BE2C (cell line): ENCODE measurements at regions not wholly inside any gene's neighbourhood (a gene's known extent, or its start where the extent isn't known, plus 50 kb on each side); places are given as distances from the start of the nearest gene placed in this dataset.

ENCODE experiments used
- DNase-seq: peaks from one replicate; pipeline ENCODE4 v3.0.0-alpha.2; 2020
- H3K27me3 ChIP-seq: fragments of 250-450 bp; sonication (Bioruptor Pico); 2 replicates; pipeline ENCODE4 v1.5.1; 2020; ENCODE audit warnings: mild to moderate bottlenecking
- H3K36me3 ChIP-seq: fragments of 250-450 bp; sonication (Bioruptor Pico); 2 replicates; pipeline ENCODE4 v1.5.1; 2020; ENCODE audit warnings: mild to moderate bottlenecking
- H3K4me1 ChIP-seq: fragments of 250-450 bp; sonication (Bioruptor Pico); 2 replicates; pipeline ENCODE4 v1.5.1; 2020
- H3K4me3 ChIP-seq: 2 replicates; pipeline ENCODE4 v1.5.1; 2011; ENCODE audit warnings: low read depth, low read length
- H3K9me3 ChIP-seq: fragments of 250-450 bp; sonication (Bioruptor Pico); 2 replicates; pipeline ENCODE4 v1.5.1; 2020
- TF ChIP-seq, protein P1 (sequence below): IDR thresholded peaks from 2 replicates; pipeline ENCODE4 v1.5.1; 2012; ENCODE audit warnings: mild to moderate bottlenecking, low read depth, low read length

DNA sequence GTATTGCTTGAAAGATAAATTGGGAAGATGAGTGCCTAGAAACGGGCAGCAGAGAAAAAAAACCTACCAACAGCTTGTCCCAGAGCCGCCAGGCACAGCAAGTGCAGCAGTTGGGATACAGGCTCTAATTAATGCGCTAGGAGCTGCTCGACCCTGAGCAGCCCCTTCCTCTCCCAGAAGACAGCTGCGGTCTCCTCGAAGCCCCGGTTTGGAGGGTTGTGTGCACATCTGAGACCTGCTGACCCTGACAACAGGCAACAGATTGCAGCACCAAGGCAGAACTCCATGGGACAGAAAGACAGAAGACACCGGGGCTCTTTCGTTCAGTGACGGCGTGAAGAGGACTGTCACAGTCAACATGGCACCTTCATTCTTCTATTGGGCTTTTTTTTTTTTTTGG is 101.4 kb downstream of the TSEN15 start:
- H3K36me3 ChIP-seq: no peaks in the 10 kb centered on the region
- H3K4me1 ChIP-seq: no peaks in the 10 kb centered on the region
- no peak for DNase-seq
- H3K27me3 ChIP-seq: no peaks in the 10 kb centered on the region
- H3K9me3 ChIP-seq: no peaks in the 10 kb centered on the region
- H3K4me3 ChIP-seq: no peak overlapping the region
- TF ChIP-seq, protein P1, sequence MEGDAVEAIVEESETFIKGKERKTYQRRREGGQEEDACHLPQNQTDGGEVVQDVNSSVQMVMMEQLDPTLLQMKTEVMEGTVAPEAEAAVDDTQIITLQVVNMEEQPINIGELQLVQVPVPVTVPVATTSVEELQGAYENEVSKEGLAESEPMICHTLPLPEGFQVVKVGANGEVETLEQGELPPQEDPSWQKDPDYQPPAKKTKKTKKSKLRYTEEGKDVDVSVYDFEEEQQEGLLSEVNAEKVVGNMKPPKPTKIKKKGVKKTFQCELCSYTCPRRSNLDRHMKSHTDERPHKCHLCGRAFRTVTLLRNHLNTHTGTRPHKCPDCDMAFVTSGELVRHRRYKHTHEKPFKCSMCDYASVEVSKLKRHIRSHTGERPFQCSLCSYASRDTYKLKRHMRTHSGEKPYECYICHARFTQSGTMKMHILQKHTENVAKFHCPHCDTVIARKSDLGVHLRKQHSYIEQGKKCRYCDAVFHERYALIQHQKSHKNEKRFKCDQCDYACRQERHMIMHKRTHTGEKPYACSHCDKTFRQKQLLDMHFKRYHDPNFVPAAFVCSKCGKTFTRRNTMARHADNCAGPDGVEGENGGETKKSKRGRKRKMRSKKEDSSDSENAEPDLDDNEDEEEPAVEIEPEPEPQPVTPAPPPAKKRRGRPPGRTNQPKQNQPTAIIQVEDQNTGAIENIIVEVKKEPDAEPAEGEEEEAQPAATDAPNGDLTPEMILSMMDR: no peak

GRCh38 chr1:184153731-184154130 is 102.2 kb downstream of the TSEN15 start:
- no peak overlapping the region for H3K4me3 ChIP-seq
- TF ChIP-seq, protein P1: no peak
- H3K27me3 ChIP-seq: no peaks in the 10 kb centered on the region
- H3K4me1 ChIP-seq: no peaks in the 10 kb centered on the region
- no peaks in the 10 kb centered on the region for H3K36me3 ChIP-seq
- no peak for DNase-seq
- H3K9me3 ChIP-seq: no peaks in the 10 kb centered on the region

DNA sequence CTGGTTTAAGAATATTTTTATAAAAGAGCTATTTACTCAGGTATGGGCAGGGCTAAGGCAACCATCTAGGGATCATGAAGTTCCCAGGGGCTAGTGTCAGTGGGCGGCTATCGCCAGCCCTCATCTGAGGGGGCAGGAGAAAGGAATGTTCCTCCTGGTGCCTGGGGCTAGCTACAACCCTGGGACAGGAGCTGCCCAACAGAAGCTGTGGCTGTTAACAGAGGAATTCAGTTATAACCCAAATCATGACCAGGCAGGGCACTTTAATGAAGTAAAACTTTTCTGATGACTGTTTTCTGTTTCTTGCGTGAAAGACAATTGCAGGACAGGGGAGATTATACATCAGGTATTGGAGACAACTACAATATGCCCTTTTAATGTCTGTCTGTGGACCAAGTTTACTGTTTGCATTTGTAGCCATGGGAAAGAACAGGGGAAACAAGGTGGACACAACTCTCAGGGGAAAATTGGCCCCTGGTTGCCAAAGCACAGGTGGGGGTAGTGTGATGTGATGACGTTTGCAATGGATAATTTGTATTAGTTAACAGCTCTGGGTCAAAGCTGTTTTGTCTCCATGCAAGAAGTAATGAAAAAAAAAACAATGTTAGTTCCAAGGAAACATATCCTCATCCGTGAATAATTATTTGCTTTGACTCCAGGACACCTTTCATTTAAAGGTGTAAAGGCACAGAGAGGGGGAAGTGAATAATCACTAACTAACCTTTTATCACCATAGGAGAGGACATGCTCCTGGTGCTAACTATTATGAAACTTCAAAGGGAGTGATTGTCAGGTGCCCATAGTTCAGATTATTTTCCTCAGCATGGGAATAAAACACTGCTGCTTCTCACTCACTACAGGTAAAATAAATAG is 105.2 kb downstream of the TSEN15 start:
- DNase-seq: no peak
- H3K4me3 ChIP-seq: no peak overlapping the region
- H3K27me3 ChIP-seq: no peaks in the 10 kb centered on the region
- TF ChIP-seq, protein P1: no peak
- H3K4me1 ChIP-seq: peaks cover 3% of the 10 kb centered on the region; the same call in 1 of the 2 replicates
- no peaks in the 10 kb centered on the region for H3K9me3 ChIP-seq
- no peaks in the 10 kb centered on the region for H3K36me3 ChIP-seq

DNA sequence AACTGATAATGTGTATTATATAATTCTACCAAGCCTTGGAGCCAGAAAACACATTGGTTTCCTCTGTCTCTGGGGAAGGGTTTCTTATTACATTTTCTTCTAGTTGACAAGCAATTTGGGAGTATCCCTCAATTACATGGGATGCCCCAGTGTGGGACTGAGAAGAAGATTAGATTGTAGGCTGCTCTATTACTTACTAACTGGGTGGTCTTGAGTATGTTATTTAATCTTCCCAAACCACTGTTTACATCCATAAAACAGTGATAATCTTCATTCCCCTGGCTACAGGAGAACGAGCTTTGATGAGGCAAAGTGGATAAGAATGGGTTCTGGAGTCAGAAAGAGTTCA is 105.8 kb downstream of the TSEN15 start:
- TF ChIP-seq, protein P1: no peak
- Histone ChIP-seq H3K36me3 (no peaks in the 10 kb centered on the region), H3K4me3 (no peak overlapping the region), H3K4me1 (peaks cover 3% of the 10 kb centered on the region; the same call in 1 of the 2 replicates), H3K9me3 (no peaks in the 10 kb centered on the region), H3K27me3 (no peaks in the 10 kb centered on the region)
- no peak for DNase-seq

DNA sequence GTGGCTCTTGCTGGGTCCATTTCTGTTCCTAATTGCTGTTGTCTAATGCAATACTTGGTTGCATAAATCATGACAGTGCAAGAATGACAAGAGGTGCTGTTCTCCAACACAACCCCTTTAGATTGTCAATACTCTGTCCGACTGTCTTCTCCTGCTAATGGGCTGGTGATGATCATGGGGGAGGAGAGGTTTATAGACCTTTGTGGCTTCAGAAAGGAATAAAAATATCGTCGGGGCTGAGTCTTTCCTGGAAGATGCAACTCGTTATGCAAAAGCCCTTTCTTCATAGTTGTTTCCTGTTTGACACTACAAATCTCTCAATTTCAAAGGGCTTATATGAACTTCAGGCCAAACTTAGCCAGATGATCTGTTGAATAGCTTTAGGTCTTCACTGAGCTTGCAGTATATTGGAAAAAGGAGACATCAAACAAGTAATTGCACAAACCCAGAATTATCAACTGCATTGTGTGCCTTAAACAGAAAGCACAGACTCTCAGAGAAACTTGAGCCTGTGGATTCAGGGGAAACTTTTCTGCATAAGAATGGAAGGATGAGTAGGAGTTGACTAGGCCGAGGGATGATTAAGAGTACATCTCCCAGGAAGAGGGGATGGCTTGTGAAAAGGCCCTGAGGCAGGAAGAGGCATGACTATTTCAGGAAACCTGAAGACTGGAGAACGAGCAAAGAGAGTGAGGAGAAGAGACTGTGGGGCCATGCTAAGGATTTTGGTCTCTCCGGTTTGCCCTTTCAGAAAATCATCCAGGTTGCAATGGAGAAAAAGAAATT is 107.6 kb downstream of the TSEN15 start:
- no peaks in the 10 kb centered on the region for H3K27me3 ChIP-seq
- TF ChIP-seq, protein P1: no peak
- no peak for DNase-seq
- peaks cover 3% of the 10 kb centered on the region; the same call in 1 of the 2 replicates for H3K4me1 ChIP-seq
- H3K9me3 ChIP-seq: no peaks in the 10 kb centered on the region
- no peaks in the 10 kb centered on the region for H3K36me3 ChIP-seq
- no peak overlapping the region for H3K4me3 ChIP-seq
